COR-L47 (cell line): ENCODE measurements at regions not wholly inside any gene's neighbourhood (a gene's known extent, or its start where the extent isn't known, plus 50 kb on each side); places are given as distances from the start of the nearest gene placed in this dataset.

ENCODE experiments used
- DNase-seq: peaks from one replicate; lab custom pipeline; 2025; lab: John Stamatoyannopoulos, UW

DNA sequence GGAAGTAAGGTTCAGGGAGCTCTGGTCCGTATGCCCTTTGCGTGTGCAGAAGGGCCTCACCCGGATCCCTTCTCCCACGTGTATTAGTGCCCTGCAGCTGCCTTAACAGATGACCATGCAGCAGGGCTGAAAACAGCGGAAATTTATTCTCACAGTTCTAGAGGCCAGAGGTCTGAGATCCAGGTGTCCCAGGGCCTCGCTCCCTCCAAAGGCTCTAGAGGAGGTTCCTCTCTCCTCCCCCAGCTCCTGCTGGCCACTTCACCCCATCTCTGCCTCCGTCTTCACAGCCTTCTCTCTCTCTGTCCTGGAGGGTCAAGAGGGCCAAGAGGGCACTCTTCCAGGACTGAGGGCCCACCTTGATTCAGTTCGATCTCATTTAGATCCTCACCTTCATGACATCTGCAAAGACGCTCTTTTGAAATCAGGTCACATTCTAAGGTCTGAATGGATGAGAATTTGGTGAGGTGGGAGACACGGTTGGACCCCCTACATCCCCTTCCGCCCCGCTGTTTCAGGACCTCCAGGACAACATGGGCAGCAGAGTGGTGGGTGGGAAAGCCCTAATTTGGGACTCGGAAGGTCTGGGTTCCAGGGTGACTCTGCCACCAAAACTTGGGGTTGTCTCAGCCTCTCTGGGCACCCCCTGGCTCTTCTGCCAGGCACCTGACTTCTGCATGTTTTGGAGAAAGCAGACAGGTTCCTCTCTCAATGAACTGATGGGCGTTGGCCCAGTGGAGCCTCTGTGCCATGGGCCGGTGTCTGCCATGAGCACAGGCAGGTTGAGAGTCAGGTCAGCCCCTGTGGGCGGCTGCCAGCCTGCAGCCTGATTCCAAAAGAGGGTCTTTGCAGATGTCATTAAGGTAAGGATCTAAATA lies 361.2 kb downstream of the SEC14L1 start:
- DNase-seq, result no peak

DNA sequence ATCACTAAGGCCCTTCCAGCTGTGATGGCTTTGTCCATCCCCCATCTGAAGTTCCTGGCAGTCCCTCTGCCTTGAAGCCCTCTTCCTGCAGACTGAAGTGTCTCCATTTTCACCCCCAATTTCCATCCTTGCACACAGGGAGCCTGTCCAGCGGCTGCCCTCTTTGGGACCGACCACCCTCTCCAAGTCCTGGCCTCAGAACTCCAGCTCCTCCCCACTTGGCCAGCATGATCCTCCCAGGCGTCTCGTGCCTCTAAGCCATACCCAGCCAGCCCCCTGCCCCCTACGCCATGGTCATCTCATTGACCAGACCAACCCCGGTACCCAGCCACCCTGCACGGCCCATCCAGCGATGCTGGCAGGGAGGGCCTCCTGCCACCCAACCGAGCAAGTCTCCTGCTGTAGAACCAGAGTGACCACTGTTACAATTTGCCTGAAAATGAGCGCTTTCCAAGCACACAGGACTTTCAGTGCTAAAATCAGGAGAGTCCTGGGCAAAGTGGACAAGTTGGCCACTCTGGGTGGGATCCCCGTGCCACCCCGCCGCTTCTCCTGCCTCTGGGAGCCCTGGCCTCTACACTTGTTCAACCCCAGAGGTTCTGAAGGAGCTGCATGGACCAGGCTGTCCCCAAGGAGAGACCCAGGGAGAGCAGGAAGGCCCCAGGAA lies 362.0 kb downstream of the SEC14L1 start:
- no peak for DNase-seq

DNA sequence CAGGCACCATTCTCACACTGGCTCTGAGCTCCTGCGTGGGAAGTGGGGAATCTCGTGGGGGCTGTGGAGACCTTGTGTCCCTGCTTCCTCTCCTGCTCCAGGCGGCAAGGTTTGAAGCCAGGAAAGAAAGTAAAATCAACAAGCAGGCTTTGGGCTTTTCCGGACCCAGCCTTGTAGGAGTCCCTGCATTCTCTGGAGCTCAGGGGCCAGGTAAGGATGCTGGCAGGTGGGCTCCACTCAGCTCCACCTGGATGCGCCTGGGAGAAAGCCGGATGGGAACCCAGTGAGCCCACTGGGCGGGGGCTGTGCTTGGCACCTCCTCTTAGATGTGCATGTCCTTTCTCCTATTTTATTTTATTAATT lies 362.5 kb downstream of the SEC14L1 start:
- DNase-seq, result no peak

DNA sequence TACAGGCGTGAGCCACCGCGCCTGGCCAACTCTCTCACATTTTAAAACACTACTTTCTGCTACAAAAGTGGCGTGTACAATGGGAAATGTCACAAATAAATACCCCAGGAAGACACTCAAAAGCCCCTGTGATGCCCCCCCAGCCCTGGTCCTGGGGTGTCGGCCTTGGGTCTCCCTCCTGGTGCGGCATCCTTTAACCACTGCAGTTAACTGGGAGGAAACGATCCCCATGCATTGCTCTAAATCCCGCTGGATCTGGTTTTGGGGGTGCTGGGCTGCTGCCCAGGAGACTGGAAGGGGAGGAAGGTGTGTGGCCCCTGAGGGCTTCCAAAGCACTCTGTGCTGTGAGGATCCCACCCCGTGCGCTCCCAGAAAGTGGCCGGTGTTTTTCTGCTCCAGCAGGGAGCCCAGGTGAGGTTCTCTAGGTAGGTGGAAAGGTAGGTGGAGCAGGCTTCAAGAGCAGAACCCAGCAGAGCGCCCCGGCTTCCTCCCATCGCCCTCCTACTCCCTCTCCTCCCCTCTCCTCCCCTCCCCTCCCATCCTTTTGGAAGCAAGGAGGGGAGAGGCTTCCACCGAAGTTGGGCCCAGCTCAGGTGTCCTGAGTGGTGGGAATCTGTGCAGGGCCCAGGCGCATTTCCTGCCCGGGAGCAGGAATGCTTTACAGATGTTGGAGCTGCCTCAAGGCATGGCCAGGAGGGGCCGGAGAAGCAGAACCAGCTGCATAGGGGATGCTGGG lies 363.3 kb downstream of the SEC14L1 start:
- no peak for DNase-seq

DNA sequence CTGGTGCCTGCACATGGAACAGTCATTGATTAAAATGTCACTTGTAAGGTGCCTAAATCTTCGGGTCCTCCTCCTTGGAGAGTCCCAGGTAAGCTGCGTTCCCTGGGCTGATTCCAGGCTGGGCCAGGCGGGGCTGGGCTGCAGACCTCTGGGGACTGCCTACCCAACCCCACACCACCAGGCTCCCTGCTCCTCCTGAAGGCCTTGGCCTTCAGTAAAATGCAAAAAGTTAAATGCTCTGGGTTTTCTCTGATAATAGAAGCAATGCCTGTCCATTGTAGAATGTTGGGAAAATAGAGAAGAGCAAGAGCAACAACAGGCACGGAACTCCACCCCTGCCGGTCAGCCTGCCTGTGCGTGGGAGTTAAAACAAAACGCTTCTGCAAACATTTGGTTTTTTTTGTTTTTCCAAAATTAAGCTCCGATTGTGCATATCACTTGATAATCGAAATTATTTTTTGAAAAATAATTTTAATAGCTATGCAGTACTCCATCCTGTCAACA lies 363.9 kb downstream of the SEC14L1 start:
- no peak for DNase-seq

DNA sequence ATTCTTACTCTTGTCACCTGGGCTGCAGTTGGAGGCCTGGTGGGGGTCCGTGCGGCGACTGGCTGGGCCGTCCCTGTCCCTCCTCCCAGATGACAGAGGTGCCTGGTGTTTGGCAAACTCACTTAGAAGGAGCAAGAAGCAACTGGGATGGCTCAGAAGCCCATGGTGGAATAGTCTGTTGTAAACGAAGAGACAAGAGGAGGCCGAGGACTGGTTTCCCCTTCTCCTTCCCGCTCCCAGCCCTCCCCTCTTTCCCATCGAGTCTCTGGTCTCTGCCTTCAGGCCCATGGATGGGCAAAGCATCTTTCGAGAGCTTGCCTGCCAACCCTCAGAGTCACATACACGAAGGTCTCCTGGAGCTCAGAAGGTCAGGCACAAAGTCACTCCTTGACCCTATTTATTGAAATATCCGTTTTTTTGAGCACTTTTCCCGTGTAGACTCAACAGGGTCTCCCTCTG lies 364.4 kb downstream of the SEC14L1 start:
- no peak for DNase-seq

DNA sequence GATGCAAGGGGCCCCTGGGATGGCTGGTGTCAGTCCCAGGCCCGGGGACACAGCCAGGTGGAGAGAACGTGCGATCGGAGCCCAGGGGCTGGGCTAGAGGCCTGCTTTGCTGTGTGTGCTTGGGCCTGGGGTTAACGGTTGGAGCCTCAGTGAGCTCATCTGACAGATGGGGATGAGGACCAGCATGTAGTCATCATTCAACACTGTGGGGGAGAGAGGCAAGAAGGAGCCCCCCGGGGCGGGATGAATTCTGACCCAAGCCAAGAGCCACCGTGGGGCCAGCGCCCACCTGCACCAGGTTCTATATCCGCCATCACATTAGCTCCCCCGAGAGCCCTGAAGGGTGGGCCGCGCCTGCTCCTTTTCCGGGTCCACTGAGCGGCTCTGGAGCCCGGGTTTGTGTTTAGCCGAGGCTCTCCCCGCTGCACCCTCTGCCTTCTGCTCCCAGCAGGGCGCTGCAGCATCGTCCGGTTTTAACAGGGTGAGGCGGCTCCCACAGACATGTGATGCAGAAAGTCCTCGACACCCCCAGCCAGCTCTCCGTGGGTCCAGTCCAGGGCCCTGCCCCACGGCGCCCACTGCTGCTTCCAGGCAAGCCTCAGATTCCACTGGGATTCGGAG lies 365.7 kb downstream of the SEC14L1 start:
- DNase-seq, result no peak

DNA sequence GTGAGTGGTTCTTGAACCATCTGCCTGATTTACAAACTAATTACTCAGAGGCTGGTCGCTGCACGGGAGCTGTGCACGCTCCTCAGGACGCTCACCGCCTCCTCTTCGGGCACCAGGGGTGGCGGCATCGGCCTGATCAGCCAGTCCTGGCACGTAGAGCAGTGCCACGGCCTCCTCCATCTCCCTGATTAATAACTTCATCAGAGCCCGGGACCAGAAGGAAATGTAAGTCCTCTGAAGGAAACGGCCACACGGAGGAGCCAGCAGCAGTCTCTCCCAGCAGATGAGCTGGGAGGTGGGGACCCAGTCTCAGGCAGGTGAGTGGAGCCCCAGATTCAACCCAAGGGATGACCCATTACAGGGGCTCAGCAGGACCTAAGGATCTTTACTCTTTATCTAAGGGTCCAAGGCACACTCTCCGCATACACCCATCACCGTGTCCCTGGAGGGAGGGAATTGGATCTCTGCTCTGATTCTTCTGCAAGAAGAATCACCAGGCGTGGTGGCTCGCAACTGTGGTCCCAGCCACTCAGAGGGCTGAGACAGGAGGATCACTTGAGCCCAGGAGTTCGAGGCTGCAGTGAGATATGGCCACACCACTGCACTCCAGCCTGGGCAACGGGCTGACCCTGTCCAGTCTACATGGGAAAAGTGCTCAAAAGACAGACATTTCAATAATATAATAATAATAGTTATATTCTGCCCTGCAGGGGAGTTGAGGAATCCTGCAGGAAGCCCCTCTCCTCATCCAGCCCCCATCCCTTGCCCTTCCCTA lies 366.5 kb downstream of the SEC14L1 start:
- peak; percentile 5 for DNase-seq

DNA sequence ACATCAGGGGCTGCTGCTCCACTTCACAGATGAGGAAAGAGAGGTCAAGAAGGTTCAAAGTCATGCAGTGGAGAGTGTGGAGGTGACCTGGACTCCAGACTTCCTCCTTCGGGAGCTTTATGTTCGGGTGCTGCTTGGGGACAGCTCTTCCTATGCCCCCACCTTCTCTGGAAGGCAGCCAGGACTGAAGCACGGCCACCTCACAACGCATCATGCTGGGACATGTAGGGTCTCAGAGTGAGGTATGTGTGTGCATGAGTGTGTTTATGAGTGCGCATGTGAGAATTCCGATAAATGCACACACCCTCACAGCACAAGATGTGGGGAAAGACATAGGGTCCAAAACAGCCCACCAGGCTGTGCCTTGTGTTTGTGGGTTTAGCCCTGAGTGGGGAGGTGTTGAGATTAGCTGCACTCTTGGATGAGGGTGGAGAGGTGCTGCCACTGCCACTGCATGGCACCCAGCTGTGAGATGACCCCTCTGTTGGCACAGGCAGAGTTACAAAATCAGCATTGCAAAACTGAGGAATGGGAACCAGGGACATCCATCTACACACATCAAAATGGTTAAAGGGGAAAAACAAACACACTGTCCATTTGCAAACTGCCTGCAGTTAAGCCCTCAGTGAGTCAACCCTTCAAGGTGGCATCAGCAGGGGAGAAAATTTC lies 367.4 kb downstream of the SEC14L1 start:
- no peak for DNase-seq

DNA sequence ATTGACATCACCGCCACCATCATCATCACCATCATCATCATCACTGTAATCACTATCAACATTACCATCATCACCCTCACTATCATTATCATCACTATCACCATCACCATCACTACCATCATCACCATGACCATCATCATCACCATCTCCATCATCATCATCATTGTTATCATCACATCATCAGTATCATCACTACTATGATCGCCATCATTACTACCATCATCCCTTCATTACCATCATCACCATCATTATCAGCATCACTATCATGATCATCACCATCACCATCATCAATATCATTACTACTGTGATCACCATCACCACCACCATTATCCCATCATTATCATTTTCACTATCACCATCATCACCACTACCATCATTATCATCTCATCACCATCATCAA lies 368.3 kb downstream of the SEC14L1 start:
- DNase-seq, result no peak

DNA sequence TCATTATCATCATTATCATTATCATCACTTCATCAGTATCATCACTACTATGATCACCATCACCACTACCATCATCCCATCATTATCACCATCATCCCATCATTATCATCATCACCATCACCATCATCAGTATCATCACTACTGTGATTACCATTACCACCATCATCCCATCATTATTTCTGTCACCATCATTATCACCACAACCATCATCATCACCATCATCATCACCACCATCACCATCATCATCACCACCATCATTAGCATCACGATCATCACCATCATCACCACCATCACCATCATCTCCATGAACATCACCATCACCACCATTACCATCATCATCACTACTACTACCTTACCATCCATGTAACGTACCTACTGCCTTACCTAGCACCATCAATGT lies 368.8 kb downstream of the SEC14L1 start:
- DNase-seq, result no peak

DNA sequence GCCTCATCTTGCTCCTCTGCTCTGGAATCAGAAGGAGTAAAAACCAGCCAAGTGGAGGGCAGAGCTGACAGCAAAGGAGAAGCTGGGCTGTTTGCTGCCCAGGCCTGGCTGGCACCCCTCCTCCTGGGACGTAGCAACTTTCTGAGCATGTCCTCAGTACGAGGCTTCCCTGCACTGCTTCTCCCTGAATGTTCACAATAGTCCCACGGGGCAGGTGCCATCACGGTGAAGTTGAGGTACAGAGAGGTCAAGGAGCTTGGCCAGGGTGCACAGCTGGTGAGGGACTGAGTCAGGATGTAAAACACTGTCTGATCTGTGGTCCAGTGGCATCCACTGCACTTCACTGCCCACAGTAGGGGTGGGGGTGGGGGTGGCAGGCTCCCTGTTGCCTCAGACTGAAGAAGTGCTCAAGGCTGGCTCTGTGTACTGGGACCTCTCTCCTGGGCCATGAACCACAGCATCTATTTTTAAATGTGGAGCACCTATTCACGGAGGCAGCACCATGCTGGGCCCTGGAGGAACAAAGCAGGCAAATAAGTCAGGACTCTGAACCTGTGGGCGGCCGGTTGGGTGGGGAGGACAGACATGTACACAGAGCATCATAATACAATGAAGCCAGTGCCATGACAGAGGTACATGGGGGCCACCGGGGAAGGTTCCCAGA lies 369.5 kb downstream of the SEC14L1 start:
- no peak for DNase-seq

DNA sequence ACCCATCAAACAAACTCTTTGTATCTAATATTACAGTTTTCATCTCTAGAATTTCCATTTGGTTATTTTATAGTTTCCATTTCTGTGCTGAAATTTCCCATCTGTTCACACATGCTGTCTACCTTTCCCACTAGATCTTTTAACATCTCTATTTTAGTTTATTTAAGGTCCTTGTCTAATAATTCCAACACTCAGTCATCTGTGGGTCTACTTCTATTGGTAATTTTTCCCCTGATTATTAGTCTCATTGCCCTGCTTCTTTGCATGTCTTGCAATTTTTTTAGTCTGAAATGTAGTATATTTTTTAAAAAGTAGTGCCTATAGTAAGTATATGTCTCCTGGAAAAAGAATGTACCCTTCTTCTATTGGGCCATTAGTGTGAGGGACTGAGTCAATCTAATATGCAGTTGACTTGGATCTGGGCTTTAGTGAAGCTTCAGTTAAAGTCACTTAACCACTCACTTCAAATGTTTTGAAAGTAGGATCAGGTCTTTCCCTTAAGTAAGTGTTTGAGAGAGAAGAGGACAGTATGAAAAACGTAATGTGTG lies 370.8 kb downstream of the SEC14L1 start:
- no peak for DNase-seq

DNA sequence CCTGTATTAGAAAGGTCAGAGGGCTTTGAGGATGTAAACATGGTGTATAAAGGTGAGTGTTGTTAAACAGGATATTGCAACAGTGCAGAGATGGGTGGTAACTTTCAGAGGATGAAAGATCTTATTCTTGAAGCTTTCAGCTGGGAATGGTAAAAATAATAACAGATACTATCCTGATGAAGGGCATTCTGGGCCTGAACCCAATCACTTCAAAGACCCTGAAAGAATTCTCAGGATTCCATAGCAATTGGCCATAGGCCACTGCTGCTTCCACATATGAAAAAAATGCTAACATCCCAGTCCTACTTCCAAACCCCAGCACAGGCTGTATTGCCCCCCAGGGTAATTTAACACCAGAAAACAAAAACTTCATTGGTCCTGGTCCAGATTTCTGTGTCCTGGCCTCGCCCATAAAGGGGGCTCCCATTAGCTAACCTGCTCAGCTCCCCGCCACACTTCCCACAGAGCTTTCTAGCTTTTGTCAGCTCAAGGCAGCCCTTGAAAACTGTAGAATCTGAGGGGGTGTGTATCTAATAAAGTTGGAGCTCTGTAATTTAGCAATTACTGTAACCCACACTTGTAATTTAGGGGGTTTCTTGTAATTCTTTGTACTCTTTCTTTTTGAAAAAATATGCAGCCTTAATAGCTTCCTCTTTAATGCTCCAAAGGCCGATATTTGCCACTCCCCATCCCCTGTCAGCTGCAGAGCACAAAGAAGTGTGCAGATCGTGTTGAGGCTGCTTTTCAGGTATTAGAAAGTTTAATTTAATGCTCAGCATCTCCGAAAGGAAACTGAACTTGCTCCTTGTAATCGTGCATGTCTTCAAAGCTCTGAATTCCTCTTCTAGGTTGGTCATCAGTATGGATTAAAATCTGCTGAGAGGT lies 371.5 kb downstream of the SEC14L1 start:
- no peak for DNase-seq

DNA sequence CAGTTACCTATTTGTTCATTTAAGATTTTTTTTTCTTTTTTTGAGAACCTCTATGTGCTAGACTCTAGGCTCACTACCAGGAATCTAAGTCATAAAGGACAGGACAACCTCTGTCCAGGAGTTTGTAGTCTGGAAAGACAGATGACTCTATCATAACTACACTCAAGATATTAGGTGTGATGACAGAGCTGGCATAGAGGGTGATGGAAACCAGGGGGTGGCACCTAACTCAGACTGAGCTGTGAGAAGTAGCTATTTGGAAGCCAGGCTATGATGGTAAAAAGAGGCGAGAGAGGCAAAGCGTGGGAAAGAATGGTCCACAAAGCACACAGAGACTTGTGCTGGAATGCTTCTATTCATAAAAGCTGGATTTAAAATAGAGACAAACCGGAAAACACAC lies 372.3 kb downstream of the SEC14L1 start:
- no peak for DNase-seq

DNA sequence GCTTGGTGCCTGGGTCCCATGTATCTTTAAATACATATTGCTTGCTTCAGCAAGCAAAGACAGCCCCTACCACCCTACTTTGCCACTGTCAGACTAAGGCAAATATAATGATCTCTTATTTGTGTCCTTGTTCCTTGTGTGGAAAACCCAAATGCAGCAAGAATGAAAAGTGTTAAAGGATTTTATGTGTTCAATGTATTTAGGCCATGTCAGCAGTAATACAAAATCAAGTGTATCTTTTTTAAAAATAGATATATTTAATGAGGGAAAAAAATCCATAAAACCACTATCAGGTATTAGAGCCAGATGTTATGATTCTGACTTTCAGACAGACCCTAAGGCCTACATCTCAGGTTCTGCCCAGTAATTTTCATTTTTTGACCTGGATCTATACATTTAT lies 374.5 kb downstream of the SEC14L1 start:
- DNase-seq, result no peak

DNA sequence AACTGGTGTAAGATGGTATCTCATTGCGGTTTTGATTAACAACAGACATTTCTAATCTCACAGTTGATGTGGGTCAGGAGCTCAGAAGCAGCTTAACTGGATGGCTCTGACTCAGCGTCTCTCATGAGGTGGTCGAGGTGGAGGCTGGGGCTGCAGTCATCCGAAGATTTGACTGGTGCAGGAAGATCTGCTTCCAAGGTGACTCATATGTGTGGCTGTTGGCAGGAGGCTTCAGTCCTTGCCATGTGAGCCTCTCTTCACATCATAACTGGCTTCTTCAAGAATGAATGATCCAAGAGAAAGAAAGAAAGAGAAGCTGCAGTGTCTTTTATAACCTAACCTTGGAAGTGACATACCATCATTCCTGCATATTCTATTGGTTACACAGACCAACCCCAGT lies 376.1 kb downstream of the SEC14L1 start:
- DNase-seq, result no peak

DNA sequence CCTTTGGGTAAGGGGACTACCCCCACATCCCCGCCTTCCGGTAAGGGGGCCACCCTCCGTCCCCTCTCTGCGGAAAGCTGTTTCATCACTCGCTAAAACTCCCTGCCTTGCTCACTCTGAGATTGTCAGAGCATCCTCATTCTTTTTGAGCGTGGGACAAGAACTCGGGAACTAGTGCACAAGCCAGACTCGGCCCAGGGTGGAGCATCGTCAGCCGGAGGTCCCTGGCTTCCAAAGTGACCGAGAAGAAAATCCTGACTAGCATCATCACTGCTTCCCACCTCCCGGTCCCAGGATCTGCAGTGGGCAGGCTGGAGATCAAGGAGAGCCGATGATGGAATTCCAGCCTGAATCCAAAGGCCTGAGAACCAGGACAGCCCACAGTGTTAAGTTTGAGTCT lies 380.3 kb downstream of the SEC14L1 start:
- no peak for DNase-seq

DNA sequence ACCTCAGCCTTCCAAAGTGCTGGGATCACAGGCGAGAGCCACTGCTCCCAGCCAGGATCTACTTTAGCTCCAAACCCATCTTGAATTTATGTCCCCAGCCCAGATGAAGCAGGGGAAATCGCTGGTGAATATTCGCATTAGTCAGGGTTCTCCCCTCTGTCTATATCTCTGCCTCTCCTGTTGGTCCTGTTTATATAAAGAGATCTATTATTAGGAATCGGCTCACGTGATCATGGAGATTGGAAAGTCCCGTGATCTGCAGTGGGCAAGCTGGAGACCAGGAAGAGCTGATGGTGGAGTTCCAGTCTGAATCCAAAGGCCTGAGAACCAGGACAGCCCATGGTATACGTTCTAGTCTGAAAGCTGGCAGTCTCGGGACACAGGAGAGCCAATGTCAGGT lies 382.8 kb downstream of the SEC14L1 start:
- DNase-seq, result no peak
